Activated T-helper 2 cell treated with anti-CD3 and anti-CD28 coated beads, Interferon-gamma antibody, Interleukin-2, Interleukin-4, amounts not matched to agents 10 μg/mL and 5 μg/mL and 100 μg/mL, durations not matched to agents 14 hours and 24 hours and 36 hours (primary cell): ENCODE measurements at regions not wholly inside any gene's neighbourhood (a gene's known extent, or its start where the extent isn't known, plus 50 kb on each side); places are given as distances from the start of the nearest gene placed in this dataset.

Source experiments
- DNase-seq: peaks from one replicate; pipeline ENCODE4 v3.0.0; 2021; ENCODE audit warnings: low spot score
- H3K27ac Mint-ChIP-seq: one replicate; pipeline ENCODE4 v1.8.0; 2021; ENCODE audit warnings: mixed read lengths
- H3K27me3 Mint-ChIP-seq: one replicate; pipeline ENCODE4 v1.8.0; 2021; ENCODE audit warnings: low read depth, mixed read lengths
- H3K36me3 Mint-ChIP-seq: one replicate; pipeline ENCODE4 v1.8.0; 2021; ENCODE audit warnings: low read depth, mixed read lengths
- H3K4me1 Mint-ChIP-seq: one replicate; pipeline ENCODE4 v1.8.0; 2021; ENCODE audit warnings: low read depth, mixed read lengths
- H3K4me3 Mint-ChIP-seq: one replicate; pipeline ENCODE4 v1.8.0; 2021; ENCODE audit warnings: low read depth, mild to moderate bottlenecking, moderate library complexity, mixed read lengths
- H3K9me3 Mint-ChIP-seq: one replicate; pipeline ENCODE4 v1.8.0; 2021; ENCODE audit warnings: mixed read lengths
- intact Hi-C: fragments of 100-400 bp; cut with micrococcal nuclease; formaldehyde crosslinking; loops from one replicate; pipeline ENCODE4 v1.15.1; 2023

DNA sequence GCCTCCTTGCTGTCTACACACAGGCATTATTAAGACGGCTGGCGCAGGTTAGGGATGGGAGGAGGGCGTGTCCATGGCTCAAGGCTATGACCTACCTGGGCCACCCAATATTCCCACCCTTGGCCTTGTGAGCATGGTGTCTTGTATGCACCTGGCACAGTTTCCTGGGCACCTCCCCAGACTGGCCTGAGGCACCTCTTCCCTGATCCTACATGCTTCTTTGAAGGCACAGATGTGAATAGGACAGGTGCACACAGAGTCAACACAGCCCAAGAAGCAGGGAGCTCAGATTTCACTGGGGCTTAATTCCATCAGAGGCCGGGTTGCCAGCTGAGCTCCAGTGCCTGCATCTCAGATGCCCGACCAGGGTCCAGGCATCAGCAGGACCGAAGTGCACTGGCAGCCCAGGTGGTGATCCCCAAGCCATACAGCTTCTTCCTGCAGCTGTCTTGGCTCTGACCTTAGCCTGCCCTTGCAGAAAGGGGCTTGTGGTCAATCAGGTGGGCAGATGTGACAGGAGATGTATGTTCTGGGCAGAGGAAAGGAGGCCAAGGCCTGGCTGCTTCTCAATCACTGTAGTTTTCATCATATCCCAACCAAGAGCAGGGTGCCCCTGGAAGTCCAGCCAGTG lies 287.7 kb downstream of the CLIC5 start:
- no peak for DNase-seq
- Mint-ChIP-seq H3K4me3 (no peak overlapping the region), H3K9me3 (peaks cover 3% of the 10 kb centered on the region), H3K36me3 (peaks cover under 1% of the 10 kb centered on the region), H3K4me1 (peaks cover 10% of the 10 kb centered on the region), H3K27me3 (no peaks in the 10 kb centered on the region), H3K27ac (no peak overlapping the region)
- intact Hi-C loops, result no loop called here

- Mint-ChIP-seq H3K4me1 (peaks cover 3% of the 10 kb centered on the region), H3K27me3 (no peaks in the 10 kb centered on the region), H3K9me3 (peaks cover 6% of the 10 kb centered on the region), H3K27ac (no peak overlapping the region), H3K36me3 (peaks cover 3% of the 10 kb centered on the region), H3K4me3 (no peak overlapping the region)
- intact Hi-C loops, result no loop called here
- no peak for DNase-seq
Observed at GRCh38 chr6:45727228-45727627, 288.4 kb downstream of the CLIC5 start.

DNA sequence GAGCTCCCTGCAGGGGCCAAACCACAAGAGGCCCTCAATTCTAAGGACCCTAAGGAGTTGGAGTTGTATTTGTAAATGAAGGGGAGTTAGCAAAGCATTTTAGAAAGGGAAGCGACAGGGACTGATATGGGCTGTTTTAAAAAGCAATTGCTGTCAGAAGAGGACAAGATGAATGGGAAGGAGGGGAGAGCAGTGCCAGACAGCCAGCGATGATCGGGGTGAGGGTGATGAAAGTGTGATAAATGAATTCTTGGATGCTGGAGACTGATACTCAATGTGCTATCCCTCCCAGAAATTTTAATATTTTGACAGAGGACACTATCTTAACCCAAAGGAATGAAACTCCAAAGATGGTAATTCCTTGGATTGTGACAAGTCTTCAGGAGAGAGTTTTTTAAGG lies 289.2 kb downstream of the CLIC5 start:
- Mint-ChIP-seq H3K27ac (no peak overlapping the region), H3K9me3 (peaks cover 6% of the 10 kb centered on the region), H3K4me1 (peaks cover 3% of the 10 kb centered on the region), H3K36me3 (peaks cover 3% of the 10 kb centered on the region), H3K4me3 (no peak overlapping the region), H3K27me3 (no peaks in the 10 kb centered on the region)
- intact Hi-C loops, result no loop called here
- no peak for DNase-seq

- Mint-ChIP-seq H3K27ac (no peak overlapping the region), H3K4me1 (peaks cover 9% of the 10 kb centered on the region), H3K27me3 (no peaks in the 10 kb centered on the region), H3K36me3 (peaks cover 3% of the 10 kb centered on the region), H3K9me3 (peaks cover 6% of the 10 kb centered on the region), H3K4me3 (no peak overlapping the region)
- intact Hi-C loops, result no loop called here
- DNase-seq, result no peak
Observed at GRCh38 chr6:45724511-45724910, 291.1 kb downstream of the CLIC5 start.

DNA sequence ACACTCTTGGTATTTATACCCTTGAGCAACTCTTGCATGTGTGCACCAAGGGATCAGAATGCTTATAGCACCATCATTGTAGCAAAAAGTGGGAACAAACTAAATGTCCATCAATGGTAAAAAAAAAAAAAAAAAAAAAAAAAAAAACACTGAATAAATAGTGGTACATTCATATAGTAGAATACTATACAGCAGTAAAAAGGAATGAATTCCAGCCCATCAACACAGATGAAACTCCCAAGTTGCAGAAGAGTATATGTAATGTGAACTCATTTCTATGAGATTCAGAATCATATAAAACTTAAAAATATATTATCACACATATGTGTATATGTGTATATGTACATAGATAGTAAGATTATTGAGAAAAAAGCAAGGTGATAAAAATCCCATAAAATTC lies 291.6 kb downstream of the CLIC5 start:
- Mint-ChIP-seq H3K4me3 (no peak overlapping the region), H3K4me1 (peaks cover 12% of the 10 kb centered on the region), H3K27me3 (no peaks in the 10 kb centered on the region), H3K9me3 (peaks cover 6% of the 10 kb centered on the region), H3K36me3 (peaks cover 3% of the 10 kb centered on the region), H3K27ac (no peak overlapping the region)
- no peak for DNase-seq
- intact Hi-C loops, result no loop called here

DNA sequence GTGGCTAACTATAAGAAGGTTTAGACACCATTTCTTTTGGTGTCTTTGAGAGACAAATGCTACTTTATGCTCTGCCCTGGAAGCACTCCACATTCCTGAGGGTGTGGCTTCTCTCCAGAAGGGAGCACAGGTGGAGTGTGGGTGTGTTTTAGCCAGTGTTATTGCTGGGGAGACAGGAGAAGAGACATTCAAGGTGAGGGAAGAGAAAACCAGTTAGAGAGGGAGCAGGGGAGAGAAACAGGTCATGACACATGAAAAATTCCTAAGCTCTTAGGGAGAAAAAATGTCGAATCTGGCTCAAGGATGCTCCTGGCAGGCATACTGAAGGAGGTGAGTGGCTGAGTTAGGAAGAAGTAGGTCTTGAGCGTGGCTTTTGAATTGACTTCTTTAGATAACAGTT lies 292.8 kb downstream of the CLIC5 start:
- peaks cover 3% of the 10 kb centered on the region for H3K36me3 Mint-ChIP-seq
- H3K9me3 Mint-ChIP-seq, result peaks cover 6% of the 10 kb centered on the region
- peaks cover 12% of the 10 kb centered on the region for H3K4me1 Mint-ChIP-seq
- no peak for DNase-seq
- no peaks in the 10 kb centered on the region for H3K27me3 Mint-ChIP-seq
- no peak overlapping the region for H3K4me3 Mint-ChIP-seq
- H3K27ac Mint-ChIP-seq, result no peak overlapping the region
- intact Hi-C loops, result no loop called here

DNA sequence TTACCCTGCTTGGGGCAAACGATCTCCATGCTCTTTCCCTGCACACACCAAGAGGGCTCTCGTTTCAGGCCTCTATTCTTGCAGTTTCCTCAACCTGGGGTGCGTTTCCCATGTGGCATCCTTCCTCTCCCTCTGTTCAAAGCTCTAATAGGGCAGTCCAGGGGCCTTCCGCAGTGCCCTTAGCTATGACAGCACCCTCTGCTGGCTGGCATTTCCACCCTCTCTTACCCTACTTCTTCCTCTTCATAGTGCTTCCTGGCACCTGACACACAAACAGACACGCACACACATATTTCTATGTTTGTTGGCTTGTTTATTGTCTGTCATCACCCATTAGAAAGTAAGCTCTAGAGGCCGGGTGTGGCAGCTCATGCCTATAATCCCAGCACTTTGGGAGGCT lies 294.0 kb downstream of the CLIC5 start:
- Mint-ChIP-seq H3K36me3 (peaks cover 3% of the 10 kb centered on the region), H3K4me1 (peaks cover 21% of the 10 kb centered on the region), H3K9me3 (peaks cover 6% of the 10 kb centered on the region), H3K27ac (no peak overlapping the region), H3K4me3 (no peak overlapping the region), H3K27me3 (no peaks in the 10 kb centered on the region)
- intact Hi-C loops, result no loop called here
- no peak for DNase-seq

DNA sequence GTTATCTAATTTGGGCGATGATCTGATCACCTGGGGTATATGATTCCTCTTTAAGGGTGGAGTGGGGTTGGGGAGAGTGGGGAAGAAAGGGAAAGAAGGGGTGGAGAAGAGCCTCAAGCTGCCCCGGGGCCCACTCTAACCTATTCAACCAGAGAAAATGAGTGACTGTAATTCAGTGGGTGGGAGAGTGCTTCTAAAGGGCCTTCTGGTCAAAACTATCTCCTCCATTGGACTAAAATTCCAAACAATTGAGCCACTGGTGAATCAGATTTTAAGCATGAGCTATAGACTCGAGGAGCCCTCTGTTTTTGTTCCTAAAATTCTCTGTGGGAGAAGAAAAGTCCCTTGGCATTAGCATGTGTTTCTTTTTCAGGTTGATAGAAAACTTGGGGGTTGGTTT lies 296.8 kb downstream of the CLIC5 start:
- Mint-ChIP-seq H3K27me3 (no peaks in the 10 kb centered on the region), H3K4me3 (no peak overlapping the region), H3K27ac (no peak overlapping the region), H3K4me1 (peaks cover 48% of the 10 kb centered on the region), H3K9me3 (peaks cover 6% of the 10 kb centered on the region), H3K36me3 (peaks cover 3% of the 10 kb centered on the region)
- DNase-seq, result no peak
- intact Hi-C loops, result loop anchor here (10.0 kb wide), 3 partner anchors 514 to 1244 kb away; no protein-coding TSS in a partner anchor

DNA sequence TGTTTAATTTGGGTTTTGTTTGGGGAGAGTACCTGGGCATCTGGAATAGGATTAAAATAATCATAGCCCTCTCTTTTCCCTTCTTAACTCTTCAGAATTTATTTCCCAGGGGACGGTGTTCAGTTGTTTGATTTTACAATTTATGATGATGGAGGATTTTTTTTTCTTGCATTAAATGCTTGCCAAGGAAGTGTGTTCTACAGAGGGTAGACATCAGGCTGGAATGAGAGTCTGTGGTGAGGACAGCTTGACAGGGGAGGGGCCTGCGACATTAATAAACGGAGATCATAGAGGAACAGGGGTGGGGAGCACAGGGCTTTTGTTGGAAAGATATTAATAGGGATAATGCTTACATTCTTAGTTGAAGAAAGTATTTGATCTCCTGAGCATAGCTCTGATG lies 297.5 kb downstream of the CLIC5 start:
- DNase-seq, result no peak
- intact Hi-C loops, result loop anchor here (10.0 kb wide), 3 partner anchors 513 to 1243 kb away; no protein-coding TSS in a partner anchor
- Mint-ChIP-seq H3K9me3 (peaks cover 5% of the 10 kb centered on the region), H3K4me1 (peaks cover 55% of the 10 kb centered on the region), H3K27me3 (no peaks in the 10 kb centered on the region), H3K27ac (no peak overlapping the region), H3K4me3 (no peak overlapping the region), H3K36me3 (peaks cover 3% of the 10 kb centered on the region)

DNA sequence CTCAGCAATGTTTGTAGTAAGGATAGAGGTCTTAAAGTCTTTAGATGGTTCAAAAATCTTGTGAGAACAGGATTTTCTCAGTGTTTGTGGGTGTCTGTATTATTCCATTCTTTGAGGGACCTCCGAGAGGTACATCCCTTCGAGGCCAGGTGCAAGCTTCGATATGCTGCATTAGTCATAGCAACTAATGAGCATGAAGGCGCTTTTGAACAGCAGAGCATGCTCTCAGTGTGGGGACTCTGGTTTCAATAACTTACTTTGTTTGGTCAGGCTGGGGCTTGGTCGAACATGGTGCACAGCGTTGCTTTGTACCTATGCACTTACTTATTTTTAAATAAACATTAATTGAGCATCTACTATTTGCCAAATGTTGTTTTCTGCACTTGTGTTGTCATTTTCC lies 297.9 kb downstream of the CLIC5 start:
- intact Hi-C loops, result loop anchor here (10.0 kb wide), 3 partner anchors 513 to 1243 kb away; no protein-coding TSS in a partner anchor
- no peaks in the 10 kb centered on the region for H3K27me3 Mint-ChIP-seq
- peaks cover 1% of the 10 kb centered on the region for H3K9me3 Mint-ChIP-seq
- H3K4me3 Mint-ChIP-seq, result no peak overlapping the region
- peaks cover 59% of the 10 kb centered on the region for H3K4me1 Mint-ChIP-seq
- DNase-seq, result no peak
- peaks cover under 1% of the 10 kb centered on the region for H3K36me3 Mint-ChIP-seq
- H3K27ac Mint-ChIP-seq, result peak overlapping the region; percentile 41

DNA sequence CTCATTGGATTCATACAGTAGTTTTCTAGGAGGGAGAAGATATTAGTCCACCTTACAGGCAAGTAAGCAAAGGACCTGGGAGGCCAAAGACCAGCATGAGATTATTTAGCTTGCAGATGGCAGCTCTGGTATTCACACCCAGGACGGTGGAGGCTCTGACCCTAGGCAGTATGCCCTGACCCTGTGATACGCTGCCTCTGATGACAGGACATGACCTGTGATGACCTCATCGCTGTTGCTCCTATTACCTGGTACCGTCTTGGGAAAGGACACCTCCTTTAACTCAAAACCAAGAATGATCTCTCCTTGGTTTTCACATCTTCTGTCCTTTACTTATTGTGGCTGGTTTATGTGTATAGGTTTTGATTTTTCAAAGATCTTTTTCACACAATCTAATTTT lies 298.6 kb downstream of the CLIC5 start:
- DNase-seq, result no peak
- peaks cover 65% of the 10 kb centered on the region for H3K4me1 Mint-ChIP-seq
- no peaks in the 10 kb centered on the region for H3K9me3 Mint-ChIP-seq
- no peak overlapping the region for H3K4me3 Mint-ChIP-seq
- no peaks in the 10 kb centered on the region for H3K36me3 Mint-ChIP-seq
- H3K27me3 Mint-ChIP-seq, result no peaks in the 10 kb centered on the region
- H3K27ac Mint-ChIP-seq, result peak overlapping the region; percentile 67
- intact Hi-C loops, result loop anchor here (10.0 kb wide), 3 partner anchors 512 to 1242 kb away; no protein-coding TSS in a partner anchor

DNA sequence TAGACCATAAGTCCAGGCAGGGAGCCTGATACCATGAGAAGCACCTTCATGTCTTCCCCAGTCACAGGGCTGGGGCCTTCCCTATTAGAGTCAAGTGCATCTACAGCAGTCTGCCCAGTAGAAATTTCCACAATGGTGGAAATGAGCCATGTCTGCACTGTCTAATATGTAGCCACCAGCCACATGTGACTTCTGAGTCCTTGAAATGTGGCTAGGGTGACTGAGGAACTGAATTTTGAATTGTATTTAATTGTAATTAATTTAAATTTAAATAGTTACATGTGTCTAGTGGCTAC lies 300.2 kb downstream of the CLIC5 start:
- Mint-ChIP-seq H3K4me3 (no peak overlapping the region), H3K27me3 (no peaks in the 10 kb centered on the region), H3K27ac (peak overlapping the region; percentile 94), H3K9me3 (no peaks in the 10 kb centered on the region), H3K36me3 (no peaks in the 10 kb centered on the region), H3K4me1 (peaks cover 75% of the 10 kb centered on the region)
- intact Hi-C loops, result loop anchor here (2.0 to 10.0 kb wide), 5 partner anchors 39 to 1241 kb away; no protein-coding TSS in a partner anchor
- DNase-seq, result no peak

- Mint-ChIP-seq H3K4me1 (peaks cover 79% of the 10 kb centered on the region), H3K27me3 (no peaks in the 10 kb centered on the region), H3K9me3 (no peaks in the 10 kb centered on the region), H3K36me3 (no peaks in the 10 kb centered on the region), H3K4me3 (peak overlapping the region; percentile 28), H3K27ac (peak overlapping the region; percentile 94)
- peak; percentile 49 for DNase-seq
- intact Hi-C loops, result loop anchor here (1.0 to 10.0 kb wide), 18 partner anchors 22 to 1240 kb away; partner anchors contain the start of gene SUPT3H
Observed at GRCh38 chr6:45714741-45715507, 300.7 kb downstream of the CLIC5 start.
